HUES64 (cell line): ENCODE measurements at regions not wholly inside any gene's neighbourhood (a gene's known extent, or its start where the extent isn't known, plus 50 kb on each side); places are given as distances from the start of the nearest gene placed in this dataset.
"Not testable (repeated sequence)": the region's sequence is repeated elsewhere in the genome, so short reads cannot be mapped to it uniquely, and the experiment has no call there.

ENCODE experiments used
- H3K27ac ChIP-seq: 2 replicates; pipeline ENCODE4 v1.7.0; 2013; ENCODE audit warnings: low read depth, low read length, inconsistent platforms
- H3K27me3 ChIP-seq: 2 replicates; pipeline ENCODE4 v1.6.1; 2013; ENCODE audit warnings: mild to moderate bottlenecking, low read length; ENCODE audit not compliant: insufficient read depth
- H3K36me3 ChIP-seq: 2 replicates; pipeline ENCODE4 v1.6.1; 2013; ENCODE audit warnings: mild to moderate bottlenecking, low read length; ENCODE audit not compliant: insufficient read depth
- H3K4me1 ChIP-seq: 2 replicates; pipeline ENCODE4 v1.6.1; 2013; ENCODE audit warnings: mild to moderate bottlenecking, low read length, moderate library complexity; ENCODE audit not compliant: insufficient read depth
- H3K4me3 ChIP-seq: 2 replicates; pipeline ENCODE4 v1.5.1; 2013; ENCODE audit warnings: mild to moderate bottlenecking, low read length, moderate library complexity
- H3K9ac ChIP-seq: 2 replicates; pipeline ENCODE4 v1.6.1; 2013; ENCODE audit warnings: mild to moderate bottlenecking, low read depth, low read length
- H3K9me3 ChIP-seq: 2 replicates; pipeline ENCODE4 v1.6.1; 2013; ENCODE audit warnings: low read depth, low read length; ENCODE audit not compliant: insufficient read depth
- WGBS: fragments of 150-250, 120-280 bp; methylation state at CpG from one replicate; pipeline ENCODE4 v1.1.7; 2013; ENCODE audit warnings: missing lambda C conversion rate; 5-methylcytosine and 5-hydroxymethylcytosine counted together

DNA sequence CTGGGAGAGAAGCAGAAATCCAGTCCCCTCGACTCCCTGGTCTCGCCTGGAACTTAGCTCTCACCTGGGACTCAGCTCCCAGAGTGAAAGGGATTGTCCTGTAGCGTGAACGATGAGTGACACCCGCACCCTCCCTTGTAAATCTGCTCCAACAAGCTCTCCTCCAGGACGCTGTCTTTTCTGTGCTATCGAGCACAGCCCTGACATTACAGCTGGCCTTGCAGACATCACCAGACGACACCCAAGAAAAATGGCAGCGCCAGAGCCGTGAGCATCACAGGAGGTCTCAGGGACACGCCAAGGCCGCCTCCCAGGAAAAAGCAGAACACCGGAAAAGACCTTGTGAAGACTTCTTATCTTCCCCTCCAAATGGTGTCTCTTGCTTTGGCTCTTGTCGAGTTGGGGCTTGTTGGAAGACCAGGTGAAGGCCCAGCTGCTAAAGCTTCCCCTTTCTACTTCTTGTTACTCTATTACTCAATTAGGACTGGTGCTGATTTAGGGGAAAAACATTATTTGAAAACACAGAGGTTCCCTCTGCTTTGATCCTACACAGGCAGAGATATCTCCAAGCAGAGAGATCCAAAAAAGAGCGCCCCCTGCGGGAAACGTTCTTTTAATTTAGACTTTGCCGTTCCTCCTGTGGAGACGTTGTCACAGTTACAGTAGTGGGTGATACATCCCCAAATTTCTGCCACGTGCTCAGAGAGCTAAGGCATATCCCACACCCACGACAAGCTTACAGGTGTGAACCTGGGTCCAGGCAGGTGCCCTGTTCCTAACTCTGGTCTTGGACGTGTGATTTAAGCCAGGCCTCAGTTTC is 127.2 kb downstream of the ATP6V0E2 start:
- not testable (repeated sequence) for H3K9ac ChIP-seq, H3K4me1 ChIP-seq, H3K4me3 ChIP-seq, H3K9me3 ChIP-seq, H3K27me3 ChIP-seq, H3K27ac ChIP-seq, H3K36me3 ChIP-seq
- 65% methylated on average over 19 of the region's 22 CpGs for WGBS

DNA sequence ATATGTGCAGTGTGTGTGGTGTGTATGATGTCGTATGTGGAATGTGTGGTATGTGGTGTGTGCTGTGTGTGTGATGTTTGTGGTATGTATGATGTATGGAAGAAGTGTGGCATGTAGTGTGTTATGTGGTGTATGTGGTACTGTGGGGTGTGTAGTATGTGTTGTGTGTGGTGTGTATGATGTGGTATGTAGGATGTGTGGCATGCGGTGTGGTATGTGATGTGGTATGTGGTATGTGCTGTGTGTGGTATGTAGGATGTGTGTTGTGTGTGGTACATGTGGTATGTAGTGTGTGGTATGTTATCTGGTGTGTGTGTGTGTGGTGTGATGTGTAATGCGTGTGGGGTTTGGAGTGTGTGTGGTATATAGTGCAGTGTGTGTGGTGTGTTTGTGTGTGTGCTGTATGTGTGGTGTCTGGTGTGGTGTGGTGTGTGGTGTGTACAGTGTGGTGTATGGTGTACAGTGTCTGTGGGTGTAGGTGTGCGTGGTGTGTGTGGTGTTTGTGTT is 129.6 kb downstream of the ATP6V0E2 start:
- no peak overlapping the region for H3K27ac ChIP-seq
- H3K9ac ChIP-seq = no peak overlapping the region
- H3K9me3 ChIP-seq = no peaks in the 10 kb centered on the region
- no peaks in the 10 kb centered on the region for H3K36me3 ChIP-seq
- no peaks in the 10 kb centered on the region for H3K4me1 ChIP-seq
- WGBS = 56% methylated on average over 4 of the region's 4 CpGs
- no peak overlapping the region for H3K4me3 ChIP-seq
- H3K27me3 ChIP-seq = peaks cover 4% of the 10 kb centered on the region

DNA sequence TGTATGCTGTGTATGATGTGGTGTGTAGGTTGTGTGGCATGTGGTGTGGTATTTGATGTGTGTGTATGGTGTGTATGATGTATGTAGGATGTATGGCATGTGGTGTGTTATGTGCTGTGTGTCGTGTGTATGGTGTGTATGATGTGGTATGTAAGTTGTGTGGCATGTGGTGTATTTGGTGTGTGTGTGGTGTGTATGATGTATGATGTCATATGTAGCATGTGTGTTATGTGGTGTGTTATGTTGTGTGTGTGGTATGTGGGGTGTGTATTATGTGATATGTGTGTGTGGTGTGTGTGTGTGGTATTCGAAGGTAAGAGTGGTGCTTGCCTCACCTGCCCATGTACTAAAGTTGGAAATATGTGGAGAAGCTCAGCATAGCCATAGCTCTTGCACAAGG is 130.2 kb downstream of the ATP6V0E2 start:
- H3K4me3 ChIP-seq, H3K9me3 ChIP-seq, H3K27me3 ChIP-seq, H3K4me1 ChIP-seq, H3K36me3 ChIP-seq, H3K9ac ChIP-seq, H3K27ac ChIP-seq: not testable (repeated sequence)
- WGBS = 94% methylated on average over 2 of the region's 2 CpGs

DNA sequence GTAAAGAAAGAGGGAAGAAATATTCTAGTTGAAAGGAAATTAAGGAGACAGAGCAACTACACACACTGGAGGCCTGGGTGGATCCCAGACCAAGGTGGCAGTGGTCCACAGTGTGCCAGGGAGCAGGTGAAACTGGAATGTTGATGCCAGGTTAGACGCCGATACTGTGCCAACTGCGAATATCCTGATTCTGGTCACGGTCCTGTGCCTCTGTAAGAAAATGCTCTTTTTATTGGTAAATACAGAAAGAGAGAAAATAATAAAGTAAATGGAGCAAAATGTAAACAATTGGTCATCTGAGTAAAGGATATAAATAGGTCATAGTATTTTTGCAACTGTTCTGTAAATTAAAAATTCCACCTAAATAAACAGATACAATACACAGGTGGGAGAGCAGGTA is 131.1 kb downstream of the ATP6V0E2 start:
- WGBS = 98% methylated on average over 4 of the region's 4 CpGs
- not testable (repeated sequence) for H3K27me3 ChIP-seq, H3K27ac ChIP-seq, H3K9ac ChIP-seq, H3K4me3 ChIP-seq, H3K9me3 ChIP-seq, H3K4me1 ChIP-seq, H3K36me3 ChIP-seq

DNA sequence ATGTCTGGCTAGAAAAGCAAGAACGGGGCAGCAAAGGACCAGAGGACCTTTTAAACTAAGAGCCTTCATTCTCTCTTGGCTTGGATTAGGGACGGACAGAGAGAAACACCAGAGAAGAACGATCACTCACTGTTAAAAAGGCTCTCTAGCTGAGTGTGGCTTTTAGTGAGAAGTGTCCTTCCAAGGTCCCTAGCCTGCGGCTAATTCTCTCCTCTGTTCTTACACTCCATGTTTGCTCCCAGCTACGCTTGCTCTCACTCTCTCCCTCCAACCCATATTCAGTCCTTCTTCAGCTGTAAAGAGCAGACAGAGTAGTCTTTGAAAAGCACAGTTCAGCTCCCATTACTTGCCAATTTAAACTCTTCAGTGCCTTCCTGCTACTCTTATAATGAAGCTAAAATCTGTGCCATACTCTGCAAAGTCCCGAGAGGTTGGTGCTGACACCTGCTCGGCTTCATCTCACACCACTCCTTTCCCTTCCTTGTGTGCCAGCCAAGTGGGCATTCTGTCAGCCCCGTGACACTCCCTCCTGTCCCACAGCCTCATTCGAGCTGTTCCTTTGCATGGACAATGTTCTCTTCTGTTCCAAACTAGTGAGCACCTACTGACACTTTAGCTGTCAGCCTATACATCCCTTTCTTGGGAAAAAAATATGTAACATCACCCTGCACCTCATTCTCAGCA is 136.0 kb downstream of the ATP6V0E2 start:
- WGBS = 96% methylated on average over 4 of the region's 9 CpGs
- not testable (repeated sequence) for H3K9me3 ChIP-seq, H3K27me3 ChIP-seq, H3K4me1 ChIP-seq, H3K4me3 ChIP-seq, H3K36me3 ChIP-seq, H3K27ac ChIP-seq, H3K9ac ChIP-seq

DNA sequence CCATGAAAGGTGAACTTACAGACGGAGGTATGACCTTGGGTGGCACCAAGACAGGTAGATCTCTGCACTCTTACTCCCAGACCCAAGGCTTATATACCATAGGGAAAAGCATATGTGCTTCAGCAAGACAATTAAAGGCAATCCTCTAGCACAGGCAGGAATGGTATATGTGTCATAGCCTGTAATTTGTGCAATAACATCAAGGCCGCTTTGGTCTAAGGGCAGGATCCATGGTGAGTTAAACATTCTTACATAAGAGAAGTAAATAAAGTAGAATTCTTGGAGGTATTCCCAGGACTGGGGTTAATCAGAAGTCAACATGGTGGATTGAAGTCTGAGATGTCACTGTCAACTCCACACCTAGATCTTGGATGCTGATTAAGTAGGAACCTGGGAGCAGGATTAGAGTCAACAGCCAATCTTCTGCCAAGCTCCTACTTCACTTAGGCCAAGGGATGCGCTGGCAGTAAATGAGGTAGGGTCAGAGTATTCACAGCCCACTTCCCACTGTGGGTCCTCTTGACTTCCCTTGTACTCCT is 143.0 kb downstream of the ATP6V0E2 start:
- H3K4me1 ChIP-seq, H3K27me3 ChIP-seq, H3K4me3 ChIP-seq, H3K27ac ChIP-seq, H3K9ac ChIP-seq, H3K36me3 ChIP-seq, H3K9me3 ChIP-seq: not testable (repeated sequence)
- 84% methylated on average over 2 of the region's 3 CpGs for WGBS

DNA sequence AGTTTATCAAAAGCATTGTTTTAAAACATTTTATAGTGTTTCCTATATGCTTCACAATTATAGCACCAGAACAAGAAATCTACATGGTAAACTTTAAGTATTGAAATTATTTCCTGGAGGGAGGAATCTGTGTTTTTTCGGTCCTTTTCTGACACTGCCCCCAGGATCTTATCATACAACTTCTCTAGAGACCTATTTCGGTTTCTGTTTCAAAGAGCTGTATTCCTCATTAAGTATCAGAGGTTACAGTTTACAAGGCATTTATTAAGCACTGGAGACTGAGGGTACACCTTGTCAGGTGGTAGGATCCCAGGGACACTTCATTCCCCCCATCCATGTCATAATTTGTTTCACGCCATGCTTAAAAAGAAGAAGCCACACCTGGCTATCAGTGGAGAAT is 146.4 kb downstream of the ATP6V0E2 start:
- H3K4me3 ChIP-seq, H3K9me3 ChIP-seq: not testable (repeated sequence)

DNA sequence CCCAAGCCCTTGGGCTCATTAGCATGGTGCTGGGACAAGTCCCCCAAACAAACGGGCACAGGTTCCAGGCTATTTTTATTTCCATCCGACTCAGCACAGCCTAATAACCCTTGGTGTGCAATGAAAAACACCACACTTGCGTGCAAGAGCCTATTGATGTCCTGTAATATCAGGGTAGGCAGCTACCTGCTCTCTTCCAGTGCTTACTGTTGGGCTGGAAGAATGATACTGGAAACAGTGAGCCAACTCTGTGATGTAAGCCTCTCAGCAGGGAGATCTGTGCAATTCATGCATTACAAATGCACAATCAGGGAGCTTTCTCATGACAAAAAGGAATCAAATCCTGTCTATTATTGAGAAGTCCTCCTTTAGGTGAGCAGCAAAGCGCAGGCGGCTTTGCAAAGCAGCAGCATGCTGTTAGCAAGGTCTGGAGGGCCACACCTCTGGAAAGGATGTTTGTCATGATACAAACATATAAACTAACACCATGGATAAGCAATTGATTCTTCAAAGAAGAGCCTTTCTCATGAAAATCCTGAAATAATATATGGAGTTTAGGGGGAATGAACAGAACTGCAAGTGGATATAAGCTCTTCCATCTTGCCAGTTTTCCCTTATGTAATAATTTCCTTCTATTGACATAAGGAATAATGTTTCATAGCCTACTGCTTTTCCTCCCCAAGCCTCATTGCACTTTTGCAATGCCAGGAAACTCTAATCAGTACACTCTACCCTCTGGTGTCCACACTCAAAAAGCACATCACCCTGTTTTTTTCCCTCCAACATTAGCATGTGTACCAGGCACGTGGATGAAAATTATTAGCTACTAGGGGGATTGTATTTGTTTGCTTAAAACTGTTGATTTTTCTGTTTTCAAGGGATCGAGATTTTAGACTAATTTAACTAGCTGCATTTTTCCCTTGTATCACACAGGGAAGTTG is 151.1 kb downstream of the ATP6V0E2 start:
- H3K27me3 ChIP-seq, H3K9me3 ChIP-seq: not testable (repeated sequence)
- whole genome bisulfite sequencing = 93% methylated on average over 4 of the region's 7 CpGs

More for the DNA sequence above, 146.4 kb downstream of the ATP6V0E2 start:
- H3K36me3 ChIP-seq, H3K9ac ChIP-seq, H3K27ac ChIP-seq, H3K4me1 ChIP-seq, H3K27me3 ChIP-seq: not testable (repeated sequence)
- whole genome bisulfite sequencing = no CpG with 5 or more reads among the region's 3 CpGs

DNA sequence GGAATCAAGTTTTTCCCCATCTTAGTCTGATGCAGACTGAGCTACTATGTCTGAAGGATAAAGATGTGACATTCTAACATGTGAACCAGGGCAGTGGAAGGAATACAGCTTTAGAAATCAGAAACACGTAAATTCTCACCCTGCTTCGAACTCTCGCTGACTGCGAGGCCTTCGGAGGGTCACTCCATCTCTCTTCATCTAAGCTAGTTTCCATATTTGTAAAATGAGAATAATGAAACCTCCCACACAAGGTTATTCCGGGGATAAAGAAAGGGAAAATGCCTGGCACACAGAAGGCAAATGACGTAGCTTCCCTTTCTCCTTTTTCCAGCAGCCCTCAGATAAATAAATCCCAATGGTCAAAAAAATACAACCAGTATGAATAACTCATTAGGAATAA is 152.0 kb downstream of the ATP6V0E2 start:
- H3K27me3 ChIP-seq, H3K36me3 ChIP-seq, H3K4me1 ChIP-seq, H3K9me3 ChIP-seq, H3K27ac ChIP-seq, H3K4me3 ChIP-seq, H3K9ac ChIP-seq: not testable (repeated sequence)
- 93% methylated on average over 5 of the region's 7 CpGs for WGBS

More for the DNA sequence above, 151.1 kb downstream of the ATP6V0E2 start:
- not testable (repeated sequence) for H3K4me3 ChIP-seq, H3K27ac ChIP-seq, H3K4me1 ChIP-seq, H3K9ac ChIP-seq, H3K36me3 ChIP-seq

DNA sequence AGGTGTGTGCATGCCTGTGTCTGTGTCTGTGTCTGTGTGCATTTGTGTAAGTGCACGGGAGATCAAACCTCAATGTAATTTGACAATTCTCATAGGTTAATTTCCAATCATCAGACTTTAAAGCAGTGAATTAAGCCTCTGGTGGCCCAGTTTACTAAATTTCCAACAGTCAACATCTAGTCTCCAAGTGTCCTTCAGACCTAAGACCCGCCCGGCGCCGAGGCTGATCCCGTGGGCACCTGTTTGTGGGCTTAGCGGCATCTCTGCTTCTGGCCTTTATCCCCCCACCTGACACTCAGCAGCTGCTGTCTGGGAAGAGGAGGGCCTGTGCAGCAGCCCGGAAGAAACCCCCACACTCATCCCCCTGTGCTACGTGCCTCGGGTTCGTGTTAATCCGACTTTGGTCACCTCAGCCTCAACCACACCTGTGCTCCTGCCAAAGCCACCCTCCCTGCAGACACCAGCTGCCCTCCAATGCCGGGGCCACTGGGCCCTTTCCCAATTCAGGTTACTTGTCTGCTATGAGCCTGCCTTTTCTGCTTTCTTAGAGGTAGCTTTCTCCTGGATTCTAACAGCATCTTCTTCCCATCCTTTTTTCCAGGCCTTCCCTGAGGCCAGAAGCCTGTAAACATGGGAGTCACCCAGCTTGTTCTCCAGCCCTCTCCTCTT is 154.7 kb downstream of the ATP6V0E2 start:
- not testable (repeated sequence) for H3K36me3 ChIP-seq, H3K9ac ChIP-seq, H3K4me3 ChIP-seq, H3K4me1 ChIP-seq, H3K9me3 ChIP-seq, H3K27me3 ChIP-seq, H3K27ac ChIP-seq
- WGBS = 90% methylated on average over 9 of the region's 13 CpGs
